Breast epithelium (tissue), 3 donors: ENCODE measurements at regions not wholly inside any gene's neighbourhood (a gene's known extent, or its start where the extent isn't known, plus 50 kb on each side); places are given as distances from the start of the nearest gene placed in this dataset.

ENCODE experiments used
- CTCF ChIP-seq, 3 donors: fragments of 450-650 bp; IDR thresholded peaks; one replicate each; pipeline ENCODE4 v1.5.1; 2016 to 2017; ENCODE audit warnings: antibody characterized with exemption in 3 of 3, mild to moderate bottlenecking in 3 of 3, moderate library complexity in 3 of 3
- POLR2A ChIP-seq: fragments of 450-650 bp; IDR thresholded peaks from one replicate; pipeline ENCODE4 v1.6.1; 2016; ENCODE audit warnings: antibody characterized with exemption, mild to moderate bottlenecking, moderate library complexity
- POLR2AphosphoS5 ChIP-seq, 3 donors: sonication (generic); formaldehyde crosslinking; IDR thresholded peaks; one replicate each; pipeline ENCODE4 v1.6.1; 2017; ENCODE audit warnings: antibody characterized with exemption in 3 of 3

GRCh38 chr5:1735320-1735970 lies 64.2 kb downstream of the MRPL36 start:
- TF ChIP-seq CTCF (IDR thresholded peaks at IDR 0.05) (no peak), POLR2A (no peak), POLR2AphosphoS5 (IDR thresholded peaks at IDR 0.05) (no peak)
